RPMI8226 (cell line): ENCODE measurements at regions not wholly inside any gene's neighbourhood (a gene's known extent, or its start where the extent isn't known, plus 50 kb on each side); places are given as distances from the start of the nearest gene placed in this dataset.
"Not testable (repeated sequence)": the region's sequence is repeated elsewhere in the genome, so short reads cannot be mapped to it uniquely, and the experiment has no call there.

Source experiments
- DNase-seq: peaks from one replicate; pipeline ENCODE4 v3.0.0-alpha.2; 2015

DNA sequence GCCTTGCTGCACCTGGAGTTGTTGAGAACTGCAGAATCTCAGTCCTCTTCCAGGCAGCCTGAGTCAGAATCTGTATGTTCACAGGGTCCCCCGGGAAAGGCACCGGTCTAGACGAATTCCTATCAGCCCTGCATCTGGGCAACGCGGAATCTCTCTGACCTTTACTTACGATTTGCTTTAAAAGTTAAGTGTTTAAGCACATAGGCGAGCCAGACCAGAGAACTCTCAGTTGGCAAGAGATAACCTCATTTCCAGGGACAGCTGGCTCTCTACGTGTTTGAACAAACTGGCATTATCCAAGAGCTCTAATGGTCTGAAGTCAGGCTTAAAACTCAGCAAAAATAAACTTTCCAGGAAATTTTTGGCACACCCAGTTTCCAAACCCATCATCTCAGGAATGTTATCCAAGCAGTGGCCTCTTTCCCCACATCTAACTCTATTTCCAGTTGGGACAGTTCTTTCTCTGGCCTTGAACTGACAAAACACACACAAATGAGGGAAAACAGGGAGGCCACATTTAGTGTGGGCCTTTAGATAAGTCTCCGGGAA is 53.4 kb downstream of the HES1 start:
- DNase-seq, result peak; percentile 12

DNA sequence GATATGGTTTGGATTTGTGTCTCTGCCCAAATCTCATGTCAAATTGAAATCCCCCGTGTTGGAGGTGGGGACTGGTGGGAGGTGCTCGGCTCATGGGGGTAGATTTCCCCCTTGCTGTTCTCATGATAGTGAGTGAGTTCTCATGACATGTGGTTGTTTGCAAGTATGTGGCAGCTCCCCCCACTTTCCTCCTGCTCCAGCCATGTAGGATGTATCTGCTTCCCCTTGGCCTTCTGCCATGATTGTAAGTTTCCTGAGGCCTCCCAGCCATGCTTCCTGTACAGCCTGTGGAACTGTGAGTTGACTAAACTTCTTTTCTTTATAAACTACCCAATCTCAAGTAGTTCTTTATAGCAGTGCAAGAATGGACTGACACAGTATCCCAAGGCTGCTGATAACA is 55.9 kb downstream of the HES1 start:
- not testable (repeated sequence) for DNase-seq

DNA sequence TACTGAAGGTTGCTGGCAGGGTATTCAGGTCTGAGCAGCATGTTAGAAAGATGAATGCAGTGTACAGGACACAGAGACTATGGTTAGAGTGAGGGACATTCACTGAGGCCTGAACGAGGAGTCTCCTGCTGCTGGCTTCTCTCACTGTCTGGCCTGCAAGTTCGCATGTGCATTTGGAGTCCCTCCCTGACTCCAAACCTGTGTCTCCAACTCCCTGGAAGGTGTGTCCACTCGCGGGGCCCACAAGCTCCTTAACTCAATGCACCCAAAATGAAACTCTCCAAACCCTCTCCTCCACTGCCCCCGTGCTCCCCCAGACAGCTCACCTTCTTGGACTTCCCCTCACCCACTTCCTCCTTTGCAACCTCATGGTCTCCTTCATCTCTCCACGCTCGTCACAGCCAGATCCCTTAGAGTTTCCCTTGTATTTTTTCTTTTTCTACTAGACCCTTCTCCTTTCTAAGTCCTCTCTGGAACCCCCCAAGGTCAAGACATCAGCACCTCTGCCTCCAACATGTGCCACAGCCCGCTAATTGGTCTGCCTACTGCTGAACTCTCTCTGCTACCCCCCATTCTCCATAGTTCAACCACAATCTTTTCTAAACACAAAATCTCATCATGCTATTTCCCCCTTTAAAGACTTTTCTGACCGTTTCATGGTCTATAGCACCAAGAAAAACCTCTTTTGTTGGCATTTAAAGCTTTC is 58.3 kb downstream of the HES1 start:
- no peak for DNase-seq

DNA sequence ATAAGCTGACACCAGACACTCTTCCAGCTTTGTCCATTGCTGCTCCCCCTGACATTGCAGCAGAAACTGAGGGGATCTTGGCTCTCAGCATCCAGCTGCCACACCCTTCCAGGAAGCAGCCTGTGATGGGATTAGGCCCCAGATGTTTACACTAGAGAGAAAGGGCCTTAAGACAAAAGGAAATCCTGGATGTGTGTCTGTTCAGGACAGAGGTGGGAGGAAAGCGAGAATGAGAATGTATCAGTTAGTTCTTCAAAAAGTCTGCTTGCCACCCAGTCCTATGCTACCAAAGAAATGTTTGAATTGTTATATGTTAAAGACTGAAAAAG is 58.8 kb downstream of the HES1 start:
- DNase-seq, result no peak

DNA sequence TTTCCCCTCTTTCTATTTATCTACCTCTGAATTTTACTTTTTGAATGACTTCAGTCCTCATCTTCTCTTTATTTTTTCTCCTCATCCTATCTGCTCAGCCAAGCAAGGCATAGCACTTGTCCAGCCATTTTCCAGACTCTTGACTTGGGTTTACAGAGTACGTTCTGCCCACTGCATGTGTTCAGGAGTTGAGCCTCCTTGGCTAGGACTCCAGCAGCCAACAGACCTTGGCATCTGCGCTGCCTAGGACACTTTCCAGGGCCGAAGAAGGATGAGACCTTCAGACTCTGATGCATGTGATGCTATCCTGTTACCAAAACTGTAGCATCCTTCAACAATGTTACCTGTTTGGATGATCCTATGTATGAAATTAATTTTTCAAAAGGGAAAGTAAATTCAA is 59.7 kb downstream of the HES1 start:
- no peak for DNase-seq

DNA sequence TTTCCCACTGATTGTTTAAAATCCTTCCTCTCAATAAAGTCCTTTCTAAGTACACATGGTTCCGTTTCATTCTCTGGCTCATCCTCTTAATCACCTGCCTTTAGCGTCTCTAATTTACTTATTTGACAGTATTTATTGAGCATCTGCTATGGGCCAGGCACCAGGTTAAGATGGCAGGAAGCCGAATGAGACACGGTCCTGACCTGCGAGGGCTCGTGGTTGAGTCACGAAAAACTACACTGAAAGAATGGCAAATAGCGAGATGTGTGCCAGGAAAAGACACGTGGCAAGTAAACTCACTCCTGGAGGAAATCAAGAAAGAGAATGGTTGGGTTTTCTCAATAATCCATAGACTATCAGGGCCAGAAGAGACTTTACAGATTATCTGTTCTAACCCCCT is 60.9 kb downstream of the HES1 start:
- DNase-seq, result no peak

DNA sequence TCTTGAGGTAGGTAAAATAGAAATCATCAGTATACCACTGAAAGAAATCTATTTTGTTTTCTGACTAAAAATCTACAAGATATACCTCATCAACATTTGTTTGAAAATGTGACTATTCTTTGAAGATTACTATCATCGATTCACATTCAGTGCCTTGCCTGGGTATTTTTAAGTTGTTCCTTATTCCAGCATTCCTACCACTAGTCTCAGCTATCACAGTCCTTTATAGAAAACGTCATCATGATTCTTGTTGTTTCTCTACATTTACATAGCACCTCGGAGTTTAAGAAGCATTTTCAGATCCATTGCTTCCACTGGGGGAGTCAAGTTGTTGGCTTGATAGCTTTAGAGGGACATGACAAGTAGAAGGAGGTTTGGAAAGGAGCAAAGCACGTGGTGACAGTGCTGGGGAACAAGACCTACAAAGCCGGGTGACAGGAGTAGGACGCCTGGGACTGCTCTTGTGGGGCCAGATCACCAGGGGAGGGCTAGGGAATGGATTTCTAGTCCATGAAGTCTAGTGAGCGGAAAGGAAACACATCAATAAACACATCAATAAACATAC is 61.5 kb downstream of the HES1 start:
- no peak for DNase-seq

DNA sequence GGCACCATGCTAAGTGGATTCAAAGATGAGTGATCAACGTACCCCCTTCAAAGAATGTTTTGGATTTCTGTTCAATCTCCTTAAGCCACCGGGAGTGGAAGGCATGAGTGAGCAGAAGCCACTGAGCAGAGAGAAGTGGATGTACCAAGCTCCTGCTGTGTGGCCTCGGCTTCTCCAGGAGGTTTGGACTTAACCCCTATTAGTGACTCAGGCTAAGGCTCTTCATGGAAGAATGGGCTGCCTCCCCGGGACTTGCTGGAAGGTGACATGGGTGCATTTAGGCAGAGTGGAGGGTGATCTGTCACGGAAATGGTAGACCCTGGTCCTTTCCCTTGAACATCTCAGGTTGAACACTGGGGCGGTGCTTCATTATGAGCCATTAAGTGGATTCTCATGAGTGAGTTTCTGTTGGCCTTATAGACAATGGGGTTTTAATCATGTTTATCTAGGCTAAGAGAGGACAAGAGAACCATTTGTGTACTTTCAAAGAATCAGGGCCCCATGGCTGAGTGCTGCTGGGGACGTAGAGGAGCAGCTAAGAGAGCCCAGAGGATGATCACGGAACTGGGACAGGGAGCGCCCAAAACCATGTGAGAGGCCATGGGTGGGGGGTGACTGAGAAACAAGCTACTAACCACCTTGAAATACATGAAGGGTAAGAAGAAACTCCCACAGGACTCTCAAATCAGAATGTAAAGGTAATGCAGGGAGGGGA is 62.2 kb downstream of the HES1 start:
- DNase-seq, result no peak

DNA sequence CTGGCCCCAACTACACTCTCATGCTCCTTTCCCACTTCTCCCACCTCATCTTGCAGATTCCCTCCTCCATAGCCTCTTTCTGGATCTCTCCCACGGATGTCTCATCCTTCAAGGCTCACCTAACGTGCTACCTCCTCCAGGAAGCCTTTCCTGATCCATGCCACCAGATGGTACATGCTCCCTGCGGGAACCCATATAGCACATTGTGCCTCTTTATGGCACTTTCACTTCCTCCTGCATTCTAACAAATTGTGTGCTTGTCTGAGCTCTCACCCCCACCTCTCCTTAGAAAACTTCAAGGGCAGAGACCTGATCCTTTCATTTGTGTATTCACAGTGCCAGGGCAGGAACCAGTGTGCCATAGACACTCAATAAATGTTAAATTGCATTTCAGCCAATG is 63.0 kb downstream of the HES1 start:
- DNase-seq, result peak; percentile 65

DNA sequence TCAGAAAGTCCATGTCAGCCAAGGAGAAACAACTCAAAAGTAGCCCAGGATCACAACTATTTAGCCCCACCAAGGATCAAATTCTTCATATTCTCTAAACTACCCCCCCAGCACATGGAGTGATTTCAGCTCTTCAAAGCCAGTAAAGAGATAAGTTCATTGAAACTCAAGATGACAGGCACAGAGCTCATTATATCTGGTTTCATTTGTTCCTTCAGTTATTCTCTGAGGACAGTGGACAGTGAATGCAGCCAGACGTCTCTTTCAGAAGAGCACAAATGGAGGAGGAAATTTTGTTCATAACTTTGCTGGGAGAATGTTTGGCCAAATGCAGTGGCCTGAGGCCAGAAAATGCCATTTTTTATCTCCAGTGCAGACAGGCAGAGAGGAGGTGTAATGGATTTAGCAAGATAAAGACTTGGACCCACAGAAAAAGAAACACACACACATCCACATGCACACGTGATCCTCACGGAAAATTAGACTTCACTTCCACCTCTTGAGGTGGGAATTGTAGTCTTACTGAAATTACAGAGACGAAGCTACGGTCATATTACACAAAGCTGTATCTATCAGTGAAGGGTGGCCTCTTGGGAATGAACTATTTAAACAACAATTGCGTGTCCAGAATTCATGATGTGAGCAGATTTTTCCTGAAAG is 64.6 kb downstream of the HES1 start:
- DNase-seq, result no peak

DNA sequence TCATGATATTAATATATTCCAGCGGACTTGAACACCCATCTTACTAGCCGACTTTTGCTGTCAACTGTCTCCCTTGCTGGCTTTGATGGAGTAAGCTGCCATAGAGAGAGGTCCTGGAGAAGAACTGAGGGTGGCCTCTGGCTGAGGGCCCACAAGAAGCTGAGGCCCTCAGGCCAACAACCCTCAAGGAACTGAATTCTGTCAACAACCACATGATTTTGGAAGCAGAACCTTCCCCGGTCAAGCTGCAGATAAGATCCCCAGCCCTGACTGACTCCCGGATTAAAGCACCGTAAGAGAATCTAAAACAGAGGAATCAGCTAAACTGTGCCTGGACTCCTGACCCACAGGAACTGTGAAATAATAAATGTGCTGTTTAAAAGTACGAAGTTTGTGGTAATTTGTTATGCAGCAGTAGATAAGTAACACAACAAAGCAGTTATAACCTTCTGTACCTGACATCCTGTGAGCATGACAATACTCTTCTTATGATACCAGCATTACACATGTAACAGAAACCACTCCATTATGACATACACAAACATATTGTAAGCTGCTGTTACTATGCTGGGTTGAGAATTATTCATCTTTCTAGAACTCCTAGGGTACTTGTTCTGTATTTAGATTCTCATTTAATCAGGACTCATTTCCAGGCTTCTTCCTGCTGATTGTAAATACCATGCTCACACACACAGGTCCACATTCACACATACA is 66.2 kb downstream of the HES1 start:
- DNase-seq, result no peak

DNA sequence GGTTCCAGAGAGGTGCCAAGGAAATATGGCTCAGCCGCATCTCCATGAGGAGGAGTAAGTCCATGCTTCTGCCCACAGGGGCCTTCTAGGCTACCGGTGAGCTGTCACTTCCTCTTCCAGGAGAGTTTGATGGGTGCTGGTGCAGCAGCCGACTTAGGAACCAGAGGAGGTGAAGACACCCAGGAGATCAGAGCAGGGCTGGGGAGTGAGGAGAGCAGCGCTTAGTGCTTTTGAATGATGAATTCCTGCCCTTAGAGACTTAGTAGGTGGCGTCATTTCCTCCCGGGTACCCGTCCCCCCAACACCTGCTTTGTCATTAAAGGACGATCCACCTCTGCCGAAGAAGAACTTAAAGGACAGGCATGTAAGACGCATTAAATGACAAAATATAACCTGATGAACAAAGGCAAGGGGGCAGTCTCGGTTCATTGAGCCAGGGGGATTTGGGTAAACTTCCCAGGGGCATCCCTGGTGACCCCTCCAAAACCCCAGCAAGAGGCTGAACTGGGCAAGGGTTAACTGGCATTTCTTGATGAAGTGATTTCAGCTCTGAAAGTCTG is 67.6 kb downstream of the HES1 start:
- no peak for DNase-seq

DNA sequence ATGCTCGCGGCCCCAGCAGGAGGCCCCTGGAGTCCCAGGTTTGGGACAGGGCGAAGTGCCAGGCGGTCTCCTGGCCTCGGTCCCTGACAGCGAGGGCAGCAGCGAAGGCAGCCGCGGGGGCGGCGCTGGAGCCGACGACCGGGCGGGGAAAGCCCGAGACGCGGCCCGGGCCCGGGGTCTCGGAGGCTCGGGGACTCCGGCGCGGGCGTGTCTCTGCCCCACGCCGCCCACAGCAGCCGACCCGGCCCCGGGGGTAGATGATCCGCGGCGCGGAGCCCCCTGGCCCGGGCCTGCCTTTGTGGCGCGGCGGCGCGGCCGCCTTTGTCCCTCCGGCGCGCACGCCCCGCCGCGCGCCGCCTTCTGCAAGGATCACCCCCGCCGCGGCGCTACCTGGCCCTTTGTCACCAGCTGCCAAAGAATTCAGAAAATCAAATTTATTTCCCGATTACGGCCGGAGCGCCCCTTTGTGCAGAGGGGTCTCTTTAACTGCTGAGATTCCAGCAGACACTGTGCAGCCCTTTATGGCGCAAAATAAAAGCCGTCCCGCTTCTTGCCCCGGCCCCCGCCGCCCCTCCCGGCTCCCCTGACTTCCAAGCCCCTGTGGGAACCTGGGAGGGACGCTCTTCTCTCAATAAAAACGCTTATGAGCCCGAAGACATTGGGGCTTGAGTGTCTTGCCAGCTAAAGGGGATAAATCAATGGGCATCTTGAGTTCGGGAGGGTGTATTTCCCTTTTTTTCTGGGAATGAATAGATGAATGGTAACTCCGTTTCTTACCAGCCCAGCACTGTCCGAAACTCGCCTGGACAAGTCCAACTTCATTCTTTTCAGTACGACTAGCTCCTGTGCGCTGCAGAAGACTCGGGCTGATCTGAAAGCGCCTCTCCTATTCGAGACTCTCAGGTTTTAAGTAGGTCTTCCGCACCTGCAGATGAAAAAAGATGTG is 68.4 kb downstream of the HES1 start:
- peak; percentile 26 for DNase-seq

DNA sequence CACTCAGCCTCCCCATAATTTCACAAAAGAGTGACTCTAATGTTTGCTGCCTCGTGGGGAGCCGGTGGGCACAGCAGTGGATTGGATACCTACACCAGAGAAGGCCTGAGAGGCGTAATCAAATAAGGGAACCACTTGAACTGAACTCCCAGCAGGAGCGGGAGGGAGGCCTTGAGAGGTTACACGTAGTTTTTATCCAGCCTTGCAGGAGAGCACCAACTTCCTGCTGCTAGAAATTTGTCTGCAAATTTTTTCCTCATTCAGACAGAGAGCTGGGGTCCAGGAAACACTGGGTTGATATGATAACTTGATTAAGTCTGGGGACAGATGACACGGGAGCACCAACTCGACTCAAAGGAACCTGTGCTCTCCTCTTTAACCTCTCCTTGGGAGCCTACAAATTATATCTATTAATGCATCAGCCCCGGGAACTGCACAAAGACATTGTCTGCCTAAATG is 69.8 kb downstream of the HES1 start:
- DNase-seq, result peak; percentile 24

DNA sequence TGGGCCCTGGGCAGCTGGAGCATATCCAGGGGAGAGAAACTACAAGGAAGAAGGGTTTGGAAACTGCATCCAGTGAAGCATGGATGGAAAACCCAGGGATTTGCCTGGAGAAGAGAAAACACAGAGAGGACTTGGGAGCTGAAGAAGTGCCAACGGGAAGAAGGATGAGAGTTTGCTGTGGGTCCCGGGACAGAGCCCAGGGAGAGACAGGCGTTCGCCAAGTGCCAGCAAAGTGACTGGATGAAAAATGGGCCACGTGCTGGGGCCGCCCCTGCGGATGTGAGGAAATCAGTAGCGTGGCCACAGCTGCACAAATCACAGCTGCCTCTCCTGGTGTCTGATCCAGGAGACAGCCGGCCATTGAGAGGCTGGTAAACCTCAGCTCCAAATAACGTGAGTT is 70.4 kb downstream of the HES1 start:
- DNase-seq, result no peak

DNA sequence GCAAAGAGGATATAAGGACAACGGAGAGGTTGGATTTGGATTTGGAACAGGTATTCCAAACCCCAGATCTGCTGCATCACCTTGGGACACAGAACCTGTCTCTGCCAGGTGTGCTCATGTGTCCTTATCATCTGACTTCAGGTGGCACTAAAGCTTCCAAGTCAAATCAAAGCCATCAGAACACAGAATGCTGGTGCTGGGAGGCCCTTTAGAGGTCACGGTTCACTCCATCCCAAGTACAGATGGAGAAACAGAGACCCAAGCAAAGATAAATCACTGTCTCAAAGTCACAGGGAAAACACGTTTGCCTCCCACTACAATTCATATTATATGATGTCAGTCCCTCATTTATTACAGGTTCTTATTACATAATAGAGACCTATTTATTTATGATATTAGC is 72.8 kb downstream of the HES1 start:
- DNase-seq, result no peak

DNA sequence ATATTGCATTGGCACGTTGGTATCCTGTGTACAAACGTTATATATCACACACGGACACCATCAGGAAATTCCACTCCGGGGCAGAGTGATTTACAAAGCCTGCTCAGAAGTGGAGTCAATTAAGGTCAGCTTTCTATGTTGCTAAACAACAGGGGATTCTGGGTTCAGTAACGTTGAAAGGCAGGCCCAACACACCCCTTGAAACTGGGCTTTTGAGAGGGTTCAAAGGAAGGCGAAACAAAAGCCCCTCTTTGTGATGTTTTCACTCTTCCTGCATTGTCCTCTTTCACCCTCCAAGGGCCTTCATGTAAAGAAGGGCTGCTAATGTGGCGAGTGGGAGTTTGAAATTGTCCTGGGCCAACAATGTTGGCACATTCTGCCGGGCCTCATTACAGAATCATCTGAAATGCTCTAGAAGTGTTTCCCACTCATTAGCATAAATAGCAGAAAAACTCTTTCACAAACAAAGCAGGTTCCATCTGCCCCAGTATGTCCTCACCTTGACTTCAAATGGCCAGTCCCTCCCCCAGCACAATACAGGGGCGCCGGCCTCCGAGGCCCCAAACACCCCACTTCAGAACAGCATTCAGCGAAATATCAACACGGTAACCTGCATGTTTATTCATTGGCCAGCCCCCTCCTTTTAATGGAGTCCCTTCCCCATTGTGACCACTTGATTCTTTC is 76.4 kb downstream of the HES1 start:
- DNase-seq, result no peak

DNA sequence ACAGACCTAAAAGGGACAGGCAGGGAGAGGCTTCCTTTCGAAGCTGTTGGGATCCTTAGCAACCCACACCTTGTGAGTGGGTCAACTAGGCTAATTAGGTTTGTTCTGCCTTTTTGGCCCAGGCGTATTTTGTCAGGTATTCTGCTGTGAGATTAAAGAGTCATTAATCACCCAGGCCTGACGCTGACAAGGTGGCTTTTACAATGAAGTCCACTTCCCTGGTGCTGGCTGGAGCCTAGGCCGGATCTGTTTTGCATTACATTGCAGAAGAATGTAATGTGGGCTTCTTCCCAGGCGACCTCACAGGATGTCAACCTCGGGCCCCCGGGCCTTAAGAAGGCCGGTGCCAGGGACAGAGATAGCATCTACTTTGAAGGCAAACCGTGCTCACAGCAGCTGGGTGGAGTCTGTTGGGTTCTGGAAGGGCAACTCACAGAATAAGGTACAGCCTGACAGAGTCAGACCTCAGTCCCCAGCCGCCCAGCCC is 76.9 kb downstream of the HES1 start:
- DNase-seq, result no peak

DNA sequence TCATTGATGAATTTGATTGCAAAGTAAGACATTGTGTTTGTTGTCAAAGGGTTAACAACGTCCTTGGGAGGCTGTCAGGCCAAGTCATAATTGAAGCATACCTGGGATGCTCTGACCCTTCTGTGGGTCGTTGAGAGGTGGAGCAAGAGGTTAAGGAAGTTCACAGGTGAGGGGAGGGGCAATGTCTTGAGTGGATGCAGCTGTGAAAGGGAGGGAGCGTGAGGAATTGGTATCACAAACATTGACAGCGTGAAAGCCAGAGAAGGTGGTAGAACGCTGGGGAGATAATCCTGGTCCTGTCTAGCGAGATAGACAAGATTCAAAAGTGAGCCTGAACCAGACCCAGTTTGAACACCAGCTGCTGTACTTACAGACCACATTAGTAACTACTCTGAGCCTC is 79.4 kb downstream of the HES1 start:
- DNase-seq, result no peak

DNA sequence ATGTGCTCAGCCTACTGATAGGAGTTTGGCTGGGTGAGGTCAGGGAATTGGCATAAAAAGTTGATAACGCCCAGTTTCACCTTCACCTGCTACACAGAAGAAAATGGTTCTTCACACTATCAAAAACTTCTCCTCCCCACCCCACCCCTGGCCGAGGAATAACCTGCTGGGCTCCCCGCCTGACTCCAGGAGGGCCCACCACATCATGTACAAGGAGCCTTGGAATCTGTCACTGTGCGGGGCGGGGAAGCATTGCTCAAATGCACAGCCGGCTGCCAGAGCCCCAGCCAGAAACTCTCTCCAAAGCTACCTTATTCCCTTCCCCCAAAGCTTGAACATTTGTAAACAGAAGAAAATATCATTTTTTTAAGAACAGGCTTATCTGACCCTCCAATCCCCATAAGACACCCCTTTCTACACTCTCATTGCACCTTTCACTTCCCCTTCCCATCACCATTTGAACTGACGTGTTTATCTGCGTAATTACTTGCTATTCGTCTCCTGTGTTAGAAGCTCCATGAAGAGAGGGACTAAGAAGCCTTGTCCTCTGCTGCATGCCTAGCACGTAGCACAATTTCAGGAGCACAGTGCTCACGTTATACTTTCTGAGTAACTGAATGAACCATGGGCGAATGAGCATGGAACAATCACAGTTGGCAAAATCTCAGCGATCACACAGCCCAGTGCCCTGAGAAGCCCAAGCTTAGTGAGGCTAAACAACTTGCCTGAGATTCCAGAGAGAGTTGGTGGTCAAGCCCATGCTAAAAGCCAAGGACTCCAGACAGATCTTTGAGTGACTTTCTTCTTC is 82.9 kb downstream of the HES1 start:
- DNase-seq, result peak; percentile 38
